Panc1 (cell line): ENCODE measurements at regions not wholly inside any gene's neighbourhood (a gene's known extent, or its start where the extent isn't known, plus 50 kb on each side); places are given as distances from the start of the nearest gene placed in this dataset.

Source experiments
- ATAC-seq: fragments of 200-7000 bp; cut with Tn5 transposase; 2 replicates; pipeline ENCODE4 v1.9.1; 2020; ENCODE audit warnings: mild to moderate bottlenecking, moderate library complexity
- BruUV-seq: library from RNA; stranded (reverse); fragments of 400-500 nt; replicated peaks from 2 replicates; lab custom pipeline; 2021; lab: Mats Ljungman, UMichigan
- CTCF ChIA-PET: fragments of 300-600 bp; sonication (Branson Sonifier 250); formaldehyde crosslinking; loops from one replicate; lab custom pipeline; 2022; ENCODE audit warnings: antibody characterized with exemption; lab: Charles Lee
- POLR2A ChIA-PET: fragments of 300-600 bp; sonication (Branson Sonifier 250); formaldehyde crosslinking; loops from one replicate; lab custom pipeline; 2022; ENCODE audit warnings: antibody characterized with exemption; lab: Charles Lee
- DNase-seq: peaks from one replicate; pipeline ENCODE4 v3.0.0-alpha.2; 2010; ENCODE audit warnings: low read depth, low spot score
- H3K27ac ChIP-seq: 2 replicates; pipeline ENCODE4 v1.5.1; 2011; ENCODE audit warnings: mild to moderate bottlenecking, low read length, inconsistent platforms
- H3K27me3 ChIP-seq: fragments of 200-500 bp; sonication (Bioruptor generic); 2 replicates; pipeline ENCODE4 v1.6.0; 2014; ENCODE audit warnings: low read length, inconsistent platforms; ENCODE audit not compliant: control insufficient read depth, insufficient read depth
- H3K36me3 ChIP-seq: fragments of 200-500 bp; sonication (Bioruptor generic); 2 replicates; pipeline ENCODE4 v1.5.1; 2014; ENCODE audit warnings: inconsistent platforms, mild to moderate bottlenecking, low read length, moderate library complexity; ENCODE audit not compliant: control insufficient read depth, insufficient read depth
- H3K4me1 ChIP-seq: 2 replicates; pipeline ENCODE4 v1.5.1; 2011; ENCODE audit warnings: inconsistent platforms, mild to moderate bottlenecking, low read length, moderate library complexity; ENCODE audit not compliant: control insufficient read depth, insufficient read depth
- H3K4me3 ChIP-seq, 2 experiments: 2 replicates each; pipeline ENCODE4 v1.5.1; 2011 to 2012; ENCODE audit warnings: low read depth in 2 of 2, low read length in 2 of 2, mild to moderate bottlenecking in 2 of 2, inconsistent platforms in 1 of 2, moderate library complexity in 1 of 2
- H3K9me3 ChIP-seq: fragments of 200-500 bp; sonication (Bioruptor generic); 2 replicates; pipeline ENCODE4 v1.5.1; 2014; ENCODE audit warnings: low read depth, mild to moderate bottlenecking, inconsistent platforms, low read length, moderate library complexity; ENCODE audit not compliant: control insufficient read depth, insufficient read depth
- POLR2AphosphoS5 ChIP-seq: IDR thresholded peaks from 2 replicates; pipeline ENCODE4 v1.6.1; 2012; ENCODE audit warnings: mild to moderate bottlenecking, low read depth, low read length, moderate library complexity
- SIN3A ChIP-seq: IDR thresholded peaks from 2 replicates; pipeline ENCODE4 v1.6.1; 2012; ENCODE audit warnings: low read depth, mild to moderate bottlenecking, low read length, moderate library complexity, borderline replicate concordance; ENCODE audit not compliant: insufficient read depth
- TCF7L2 ChIP-seq: IDR thresholded peaks from 2 replicates; pipeline ENCODE4 v1.6.1; 2011; ENCODE audit warnings: mild to moderate bottlenecking, low read depth, low read length, inconsistent platforms
- in situ Hi-C: cut with HindIII; loops from 2 replicates; pipeline ENCODE4 v1.10.0; 2016; ENCODE audit warnings: low sequenced_read_pairs, low pct_unique_long_range_greater_than_20kb
- intact Hi-C: fragments of 100-400 bp; cut with micrococcal nuclease; formaldehyde crosslinking; loops from one replicate; pipeline ENCODE4 v1.10.0; 2022; ENCODE audit not compliant: unreplicated experiment
- TF ChIP-seq, protein P1 (sequence below), 2 experiments: IDR thresholded peaks; 2 replicates each; pipeline ENCODE4 v1.6.1; 2011 to 2012; ENCODE audit warnings: low read depth in 2 of 2, control low read depth in 1 of 2, low read length in 1 of 2, mild to moderate bottlenecking in 1 of 2, moderate library complexity in 1 of 2; ENCODE audit not compliant: insufficient read depth in 1 of 2
- TF ChIP-seq, protein P2 (sequence below): fragments of 450-650 bp; IDR thresholded peaks from 2 replicates; pipeline ENCODE4 v1.5.1; 2017; ENCODE audit warnings: mild to moderate bottlenecking

DNA sequence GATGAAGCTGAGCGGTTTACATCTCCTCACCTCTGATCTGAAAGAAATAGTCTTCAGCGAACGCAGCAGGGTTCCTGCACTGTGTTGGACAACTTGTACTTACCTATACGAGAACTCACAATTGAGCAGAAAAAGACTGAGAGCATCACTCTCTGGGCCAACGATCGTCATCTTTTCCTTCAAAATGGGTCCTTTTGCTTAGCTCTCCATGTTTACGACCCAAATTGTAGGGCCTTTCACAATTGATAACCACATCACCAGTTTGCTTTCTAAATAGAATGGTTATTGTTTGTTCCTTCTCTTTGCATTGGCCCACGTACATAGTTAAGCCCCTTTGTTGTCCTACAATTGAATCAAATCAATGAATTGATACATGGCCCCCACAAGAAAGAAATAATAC is 110.0 kb upstream of the DMRT1 start:
- DNase-seq (no peak), ATAC-seq (no peak)
- no TSS peak for BruUV-seq
- H3K4me1 ChIP-seq: no peaks in the 10 kb centered on the region
- POLR2A ChIA-PET: no interaction called here
- no peaks in the 10 kb centered on the region for H3K27me3 ChIP-seq
- H3K4me3 ChIP-seq: no peak overlapping the region
- TF ChIP-seq POLR2AphosphoS5 (no peak), SIN3A (no peak), TCF7L2 (no peak)
- TF ChIP-seq, protein P1, sequence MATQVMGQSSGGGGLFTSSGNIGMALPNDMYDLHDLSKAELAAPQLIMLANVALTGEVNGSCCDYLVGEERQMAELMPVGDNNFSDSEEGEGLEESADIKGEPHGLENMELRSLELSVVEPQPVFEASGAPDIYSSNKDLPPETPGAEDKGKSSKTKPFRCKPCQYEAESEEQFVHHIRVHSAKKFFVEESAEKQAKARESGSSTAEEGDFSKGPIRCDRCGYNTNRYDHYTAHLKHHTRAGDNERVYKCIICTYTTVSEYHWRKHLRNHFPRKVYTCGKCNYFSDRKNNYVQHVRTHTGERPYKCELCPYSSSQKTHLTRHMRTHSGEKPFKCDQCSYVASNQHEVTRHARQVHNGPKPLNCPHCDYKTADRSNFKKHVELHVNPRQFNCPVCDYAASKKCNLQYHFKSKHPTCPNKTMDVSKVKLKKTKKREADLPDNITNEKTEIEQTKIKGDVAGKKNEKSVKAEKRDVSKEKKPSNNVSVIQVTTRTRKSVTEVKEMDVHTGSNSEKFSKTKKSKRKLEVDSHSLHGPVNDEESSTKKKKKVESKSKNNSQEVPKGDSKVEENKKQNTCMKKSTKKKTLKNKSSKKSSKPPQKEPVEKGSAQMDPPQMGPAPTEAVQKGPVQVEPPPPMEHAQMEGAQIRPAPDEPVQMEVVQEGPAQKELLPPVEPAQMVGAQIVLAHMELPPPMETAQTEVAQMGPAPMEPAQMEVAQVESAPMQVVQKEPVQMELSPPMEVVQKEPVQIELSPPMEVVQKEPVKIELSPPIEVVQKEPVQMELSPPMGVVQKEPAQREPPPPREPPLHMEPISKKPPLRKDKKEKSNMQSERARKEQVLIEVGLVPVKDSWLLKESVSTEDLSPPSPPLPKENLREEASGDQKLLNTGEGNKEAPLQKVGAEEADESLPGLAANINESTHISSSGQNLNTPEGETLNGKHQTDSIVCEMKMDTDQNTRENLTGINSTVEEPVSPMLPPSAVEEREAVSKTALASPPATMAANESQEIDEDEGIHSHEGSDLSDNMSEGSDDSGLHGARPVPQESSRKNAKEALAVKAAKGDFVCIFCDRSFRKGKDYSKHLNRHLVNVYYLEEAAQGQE (IDR thresholded peaks at IDR 0.05; ENCODE audit: insufficient read depth in 1 of 2, low read depth in 2 of 2, low read length in 1 of 2): no peak
- TF ChIP-seq, protein P2, sequence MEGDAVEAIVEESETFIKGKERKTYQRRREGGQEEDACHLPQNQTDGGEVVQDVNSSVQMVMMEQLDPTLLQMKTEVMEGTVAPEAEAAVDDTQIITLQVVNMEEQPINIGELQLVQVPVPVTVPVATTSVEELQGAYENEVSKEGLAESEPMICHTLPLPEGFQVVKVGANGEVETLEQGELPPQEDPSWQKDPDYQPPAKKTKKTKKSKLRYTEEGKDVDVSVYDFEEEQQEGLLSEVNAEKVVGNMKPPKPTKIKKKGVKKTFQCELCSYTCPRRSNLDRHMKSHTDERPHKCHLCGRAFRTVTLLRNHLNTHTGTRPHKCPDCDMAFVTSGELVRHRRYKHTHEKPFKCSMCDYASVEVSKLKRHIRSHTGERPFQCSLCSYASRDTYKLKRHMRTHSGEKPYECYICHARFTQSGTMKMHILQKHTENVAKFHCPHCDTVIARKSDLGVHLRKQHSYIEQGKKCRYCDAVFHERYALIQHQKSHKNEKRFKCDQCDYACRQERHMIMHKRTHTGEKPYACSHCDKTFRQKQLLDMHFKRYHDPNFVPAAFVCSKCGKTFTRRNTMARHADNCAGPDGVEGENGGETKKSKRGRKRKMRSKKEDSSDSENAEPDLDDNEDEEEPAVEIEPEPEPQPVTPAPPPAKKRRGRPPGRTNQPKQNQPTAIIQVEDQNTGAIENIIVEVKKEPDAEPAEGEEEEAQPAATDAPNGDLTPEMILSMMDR: no peak
- H3K9me3 ChIP-seq: no peaks in the 10 kb centered on the region
- H3K36me3 ChIP-seq: no peaks in the 10 kb centered on the region
- in situ Hi-C loops: no loop called here
- CTCF ChIA-PET: no interaction called here
- intact Hi-C loops: no loop called here
- H3K27ac ChIP-seq: no peak overlapping the region

DNA sequence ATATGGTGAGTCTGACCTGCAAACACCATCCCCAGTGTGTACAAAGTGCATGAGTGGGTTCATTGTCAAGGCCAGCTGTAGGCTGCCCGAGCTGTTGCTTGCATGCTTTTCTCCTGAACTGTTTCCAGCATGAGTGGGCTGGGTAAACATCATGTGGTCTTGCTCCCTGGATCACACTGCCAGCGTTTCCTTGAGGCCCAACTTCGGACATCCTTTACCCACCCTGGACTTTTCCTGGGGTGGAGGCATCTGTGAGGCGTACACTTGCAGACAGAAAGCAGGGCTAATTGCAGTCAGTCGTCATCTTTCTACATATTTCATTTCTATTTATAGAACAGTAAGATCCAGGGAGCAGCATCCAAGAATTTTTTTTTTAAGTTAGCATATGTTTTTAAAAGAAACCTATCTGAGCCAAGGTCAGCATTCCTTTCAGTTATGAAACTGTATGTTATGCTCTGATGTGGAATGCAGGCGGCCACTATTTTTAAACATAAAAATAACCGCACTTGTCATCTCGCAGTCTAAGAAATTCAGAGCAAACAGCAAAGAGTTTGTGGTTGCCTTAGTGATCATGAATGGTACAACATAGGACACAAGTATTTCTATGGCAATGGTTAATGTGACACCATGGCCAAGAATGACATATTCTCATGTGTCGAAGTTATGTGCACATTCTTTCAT is 106.5 kb upstream of the DMRT1 start:
- intact Hi-C loops (no loop called here), in situ Hi-C loops (no loop called here)
- Histone ChIP-seq H3K9me3 (no peaks in the 10 kb centered on the region), H3K4me3 (no peak overlapping the region), H3K4me1 (no peaks in the 10 kb centered on the region), H3K36me3 (no peaks in the 10 kb centered on the region), H3K27me3 (no peaks in the 10 kb centered on the region), H3K27ac (no peak overlapping the region)
- BruUV-seq: no TSS peak
- TF ChIP-seq, protein P1 (IDR thresholded peaks at IDR 0.05; ENCODE audit: insufficient read depth in 1 of 2, low read depth in 2 of 2, low read length in 1 of 2): no peak
- TF ChIP-seq POLR2AphosphoS5 (no peak), SIN3A (no peak), TCF7L2 (no peak)
- TF ChIP-seq, protein P2: no peak
- POLR2A ChIA-PET: no interaction called here
- CTCF ChIA-PET: no interaction called here
- ATAC-seq (no peak), DNase-seq (no peak)
